Tibial nerve (tissue), 4 donors: ENCODE measurements at regions not wholly inside any gene's neighbourhood (a gene's known extent, or its start where the extent isn't known, plus 50 kb on each side); places are given as distances from the start of the nearest gene placed in this dataset.

Source experiments
- DNase-seq, 2 donors: peaks; one replicate each; pipeline ENCODE4 v3.0.0-alpha.2; 2019; ENCODE audit warnings: low spot score in 2 of 2
- H3K27ac ChIP-seq, 4 donors: fragments of 200-600 bp; sonication (generic) in 3 of 4; one replicate each; pipeline ENCODE4 v1.5.1; 2017 to 2019; ENCODE audit warnings: mild to moderate bottlenecking in 1 of 4
- H3K27me3 ChIP-seq, 2 donors: fragments of 200-600 bp; sonication (generic) in 1 of 2; one replicate each; pipeline versions ENCODE4 v1.5.1 to v1.6.0; 2017 to 2019
- H3K36me3 ChIP-seq, 3 donors: fragments of 200-600 bp; sonication (generic); one replicate each; pipeline ENCODE4 v1.5.1; 2018 to 2019
- H3K4me1 ChIP-seq, 4 donors: fragments of 200-600 bp; sonication (generic) in 3 of 4; one replicate each; pipeline ENCODE4 v1.5.1; 2017 to 2019
- H3K4me3 ChIP-seq, 4 donors: fragments of 200-600 bp; sonication (generic) in 3 of 4; one replicate each; pipeline ENCODE4 v1.5.1; 2017 to 2019; ENCODE audit warnings: mild to moderate bottlenecking in 1 of 4, moderate library complexity in 1 of 4
- H3K9me3 ChIP-seq, 4 donors: fragments of 200-600 bp; sonication (generic) in 3 of 4; one replicate each; pipeline ENCODE4 v1.5.1; 2017 to 2019
- CTCF ChIP-seq, 5 experiments: fragments of 200-600 bp in 3 of 5; fragments of 450-650 bp in 2 of 5; sonication (generic) in 3 of 5; IDR thresholded peaks; one replicate each; pipeline ENCODE4 v1.5.1; 2016 to 2019; ENCODE audit warnings: antibody characterized with exemption in 5 of 5, mild to moderate bottlenecking in 3 of 5, moderate library complexity in 2 of 5
- EP300 ChIP-seq, 2 donors: sonication (generic); formaldehyde crosslinking; IDR thresholded peaks; one replicate each; pipeline ENCODE4 v1.6.1; 2017; ENCODE audit warnings: antibody characterized with exemption in 2 of 2, mild to moderate bottlenecking in 1 of 2
- POLR2A ChIP-seq, 2 donors: fragments of 450-650 bp; IDR thresholded peaks; one replicate each; pipeline ENCODE4 v1.6.1; 2017; ENCODE audit warnings: antibody characterized with exemption in 2 of 2, mild to moderate bottlenecking in 2 of 2, moderate library complexity in 2 of 2
- WGBS, 2 donors: methylation state at CpG; one replicate each; pipeline ENCODE4 v1.1.5; 2018; 5-methylcytosine and 5-hydroxymethylcytosine counted together

- H3K9me3 ChIP-seq = no peaks in the 10 kb centered on the region
- WGBS, 2 donors = 79 to 87% methylated on average over 3 of the region's 3 CpGs
- no peak overlapping the region for H3K4me3 ChIP-seq
- H3K36me3 ChIP-seq = no peaks in the 10 kb centered on the region
- no peak overlapping the region for H3K27ac ChIP-seq
- no peak for DNase-seq
- TF ChIP-seq POLR2A (IDR thresholded peaks at IDR 0.05) (no peak), CTCF (IDR thresholded peaks at IDR 0.05) (no peak)
- H3K27me3 ChIP-seq = no peaks in the 10 kb centered on the region
- H3K4me1 ChIP-seq = no peaks in the 10 kb centered on the region
Measured at GRCh38 chr6:8943073-8943472, 507.7 kb upstream of the SLC35B3 start.

GRCh38 chr6:8941577-8941976 is 506.2 kb upstream of the SLC35B3 start:
- Histone ChIP-seq H3K4me3 (no peak overlapping the region), H3K27me3 (no peaks in the 10 kb centered on the region), H3K4me1 (no peaks in the 10 kb centered on the region), H3K36me3 (no peaks in the 10 kb centered on the region), H3K27ac (no peak overlapping the region), H3K9me3 (no peaks in the 10 kb centered on the region)
- TF ChIP-seq EP300 (IDR thresholded peaks at IDR 0.05) (no peak), CTCF (IDR thresholded peaks at IDR 0.05) (no peak), POLR2A (IDR thresholded peaks at IDR 0.05) (no peak)
- 38 to 53% methylated on average over 2 of the region's 2 CpGs for WGBS, 2 donors
- no peak for DNase-seq

- Histone ChIP-seq H3K4me1 (no peaks in the 10 kb centered on the region), H3K27ac (no peak overlapping the region), H3K27me3 (no peaks in the 10 kb centered on the region), H3K9me3 (no peaks in the 10 kb centered on the region), H3K4me3 (no peak overlapping the region), H3K36me3 (no peaks in the 10 kb centered on the region)
- WGBS, 2 donors = 59 to 66% methylated on average over 6 of the region's 6 CpGs
- TF ChIP-seq POLR2A (IDR thresholded peaks at IDR 0.05) (no peak), EP300 (IDR thresholded peaks at IDR 0.05) (no peak), CTCF (IDR thresholded peaks at IDR 0.05) (no peak)
- DNase-seq = no peak
Measured at GRCh38 chr6:8940356-8940755, 505.0 kb upstream of the SLC35B3 start.

- no peaks in the 10 kb centered on the region for H3K4me1 ChIP-seq
- 33 to 34% methylated on average over 4 of the region's 4 CpGs for WGBS, 2 donors
- H3K27ac ChIP-seq = no peak overlapping the region
- no peaks in the 10 kb centered on the region for H3K9me3 ChIP-seq
- no peak for DNase-seq
- no peaks in the 10 kb centered on the region for H3K36me3 ChIP-seq
- no peak overlapping the region for H3K4me3 ChIP-seq
- no peaks in the 10 kb centered on the region for H3K27me3 ChIP-seq
- TF ChIP-seq CTCF (IDR thresholded peaks at IDR 0.05) = no peak
Measured at GRCh38 chr6:8939615-8940014, 504.3 kb upstream of the SLC35B3 start.

GRCh38 chr6:8934318-8934717 is 499.0 kb upstream of the SLC35B3 start:
- no peaks in the 10 kb centered on the region for H3K9me3 ChIP-seq
- no peaks in the 10 kb centered on the region for H3K27me3 ChIP-seq
- no peaks in the 10 kb centered on the region for H3K36me3 ChIP-seq
- H3K4me3 ChIP-seq = no peak overlapping the region
- no peaks in the 10 kb centered on the region for H3K4me1 ChIP-seq
- no peak overlapping the region for H3K27ac ChIP-seq
- WGBS, 2 donors = 47 to 58% methylated on average over 4 of the region's 4 CpGs
- TF ChIP-seq POLR2A (IDR thresholded peaks at IDR 0.05) (no peak), CTCF (IDR thresholded peaks at IDR 0.05) (no peak), EP300 (IDR thresholded peaks at IDR 0.05) (no peak)
- DNase-seq = no peak
